GM12878 (cell line): ENCODE measurements at regions not wholly inside any gene's neighbourhood (a gene's known extent, or its start where the extent isn't known, plus 50 kb on each side); places are given as distances from the start of the nearest gene placed in this dataset.

ENCODE experiments used
- ASH2L ChIP-seq: fragments of 300-600, 200-600 bp; sonication (generic); IDR thresholded peaks from 2 replicates; pipeline ENCODE4 v1.6.1; 2017; ENCODE audit warnings: low read depth, mild to moderate bottlenecking, borderline replicate concordance
- EED ChIP-seq: sonication (generic); IDR thresholded peaks from 2 replicates; pipeline ENCODE4 v1.6.1; 2016; ENCODE audit warnings: antibody characterized with exemption, low read depth
- NFYB ChIP-seq: IDR thresholded peaks from 2 replicates; pipeline ENCODE4 v1.6.1; 2011; ENCODE audit warnings: low read depth, mild to moderate bottlenecking, low read length, improper control_type of control experiment, moderate library complexity; ENCODE audit not compliant: insufficient read depth
- TAF1 ChIP-seq: IDR thresholded peaks from 2 replicates; pipeline ENCODE4 v1.6.1; 2011; ENCODE audit warnings: mild to moderate bottlenecking, low read depth, low read length, borderline replicate concordance
- TF ChIP-seq, protein P1 (sequence below): IDR thresholded peaks from 2 replicates; pipeline ENCODE4 v1.6.1; 2011; ENCODE audit warnings: low read depth, mild to moderate bottlenecking, low read length, moderate library complexity, borderline replicate concordance; ENCODE audit errors: extremely low read depth

DNA sequence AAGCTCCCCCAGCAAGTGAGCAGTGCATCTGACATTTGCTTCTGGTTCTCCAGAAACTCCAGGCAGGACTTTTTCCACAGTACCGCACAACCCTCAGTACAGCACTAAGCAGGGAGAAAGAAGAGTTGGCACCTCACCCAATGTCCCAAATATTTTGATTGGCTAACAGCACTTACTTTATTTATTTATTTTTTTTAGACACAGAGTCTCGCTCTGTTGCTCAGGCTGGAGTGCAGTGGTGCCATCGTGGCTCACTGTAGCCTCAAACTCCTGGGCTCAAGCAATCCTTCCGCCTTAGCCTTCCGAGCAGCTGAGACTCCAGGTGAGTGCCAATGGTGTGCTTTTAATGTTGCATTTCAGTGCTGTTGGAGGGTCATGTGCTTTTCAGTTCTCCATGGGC lies 200.3 kb upstream of the ZMIZ1 start:
- TF ChIP-seq ASH2L (no peak), NFYB (no peak), TAF1 (no peak), EED (no peak)
- TF ChIP-seq, protein P1, sequence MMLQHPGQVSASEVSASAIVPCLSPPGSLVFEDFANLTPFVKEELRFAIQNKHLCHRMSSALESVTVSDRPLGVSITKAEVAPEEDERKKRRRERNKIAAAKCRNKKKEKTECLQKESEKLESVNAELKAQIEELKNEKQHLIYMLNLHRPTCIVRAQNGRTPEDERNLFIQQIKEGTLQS, result no peak
